NCI-H146 treated with DMSO at 0.1 percent for 48 hours (cell line): ENCODE measurements at regions not wholly inside any gene's neighbourhood (a gene's known extent, or its start where the extent isn't known, plus 50 kb on each side); places are given as distances from the start of the nearest gene placed in this dataset.
"Not testable (repeated sequence)": the region's sequence is repeated elsewhere in the genome, so short reads cannot be mapped to it uniquely, and the experiment has no call there.

Source experiments
- DNase-seq: peaks from one replicate; lab custom pipeline; 2025; ENCODE audit not compliant: unreplicated experiment; lab: John Stamatoyannopoulos, UW

DNA sequence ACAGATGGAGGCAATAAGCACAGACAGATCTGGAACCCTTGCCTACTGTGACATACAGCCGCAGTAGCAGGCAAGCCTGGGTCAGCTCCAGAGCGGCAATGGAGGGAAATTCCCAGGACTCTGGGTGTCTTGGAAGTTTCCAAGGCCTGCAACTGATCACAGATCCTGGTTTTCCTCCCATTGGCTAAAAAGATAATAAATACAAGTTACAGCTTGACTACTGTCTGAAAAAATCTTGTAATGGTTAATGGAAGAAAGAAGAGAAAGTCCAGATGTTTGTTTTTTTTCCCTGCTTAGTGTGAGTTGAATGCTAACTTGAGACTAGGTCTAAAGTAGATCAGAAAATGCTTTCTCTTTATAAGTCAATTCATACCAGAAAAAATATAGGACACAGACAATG, 307.6 kb downstream of the ALDH8A1 start:
- no peak for DNase-seq

- DNase-seq, result peak; percentile 67
These were observed 308.9 kb downstream of the ALDH8A1 start for GRCh38 chr6:134640975-134641429.

GRCh38 chr6:134640229-134640628, 309.7 kb downstream of the ALDH8A1 start:
- DNase-seq, result no peak

GRCh38 chr6:134637847-134638437, 312.0 kb downstream of the ALDH8A1 start:
- DNase-seq, result no peak

DNA sequence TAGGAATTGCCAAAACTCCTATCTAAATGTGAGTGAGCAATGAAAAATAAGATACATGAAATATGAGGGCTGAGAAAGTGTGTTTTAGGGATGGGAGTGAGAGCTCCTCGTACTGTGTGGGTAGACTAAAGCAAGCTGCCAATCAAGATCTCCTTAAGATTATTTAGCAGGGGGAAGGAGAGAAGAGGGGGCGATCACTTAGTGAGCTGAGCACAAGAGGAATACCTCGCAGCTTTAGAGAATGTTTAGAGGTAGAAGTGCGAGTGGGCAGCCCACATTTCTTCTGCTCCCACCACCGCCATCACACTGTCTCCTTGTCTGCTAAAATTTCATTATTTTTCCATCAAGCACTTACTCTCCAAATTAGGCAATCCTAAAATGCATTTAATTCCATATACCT, 312.6 kb downstream of the ALDH8A1 start:
- DNase-seq, result no peak

GRCh38 chr6:134636186-134636799, 313.6 kb downstream of the ALDH8A1 start:
- peak; percentile 24 for DNase-seq

DNA sequence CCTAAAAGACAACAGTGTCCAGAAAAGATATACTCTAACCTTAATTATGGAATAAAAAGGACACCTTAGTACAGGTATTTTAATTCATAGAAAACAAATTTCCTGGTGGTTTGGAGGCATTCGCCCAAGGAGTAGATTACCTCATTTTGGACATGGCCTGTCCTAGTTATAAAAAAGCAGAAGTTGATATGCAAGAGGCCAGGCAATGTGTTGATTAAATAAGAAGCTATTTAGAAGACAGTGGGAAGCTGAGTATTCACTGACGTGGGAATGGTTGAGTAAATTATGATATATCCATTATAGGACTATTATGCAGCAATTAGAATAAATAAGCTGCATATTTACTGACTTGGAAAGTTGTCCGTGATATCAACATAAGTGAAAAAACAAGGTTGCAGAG, 314.9 kb downstream of the ALDH8A1 start:
- no peak for DNase-seq

GRCh38 chr6:134634466-134634865, 315.4 kb downstream of the ALDH8A1 start:
- no peak for DNase-seq

- DNase-seq, result not testable (repeated sequence)
These were observed 315.3 kb upstream of the SGK1 start for GRCh38 chr6:134632982-134633940.

DNA sequence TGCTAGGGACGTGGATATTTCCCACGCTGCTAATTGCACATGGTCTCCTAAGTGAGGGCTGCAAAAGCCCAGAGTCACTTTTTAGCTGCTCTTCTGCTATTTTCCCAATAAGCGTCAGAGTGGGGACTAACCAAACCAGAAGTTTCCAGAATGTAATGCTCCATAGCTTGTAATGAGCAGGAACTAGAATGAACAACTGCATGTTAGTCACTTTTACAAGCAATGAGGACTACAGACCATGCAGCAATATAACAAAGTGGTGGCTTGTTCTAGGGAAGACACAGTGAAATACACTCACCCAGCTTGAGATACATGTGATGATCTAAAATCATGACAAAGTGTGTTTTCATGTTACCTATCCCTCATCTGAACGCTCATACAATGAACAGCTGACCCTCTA, 314.1 kb upstream of the SGK1 start:
- DNase-seq, result no peak

DNA sequence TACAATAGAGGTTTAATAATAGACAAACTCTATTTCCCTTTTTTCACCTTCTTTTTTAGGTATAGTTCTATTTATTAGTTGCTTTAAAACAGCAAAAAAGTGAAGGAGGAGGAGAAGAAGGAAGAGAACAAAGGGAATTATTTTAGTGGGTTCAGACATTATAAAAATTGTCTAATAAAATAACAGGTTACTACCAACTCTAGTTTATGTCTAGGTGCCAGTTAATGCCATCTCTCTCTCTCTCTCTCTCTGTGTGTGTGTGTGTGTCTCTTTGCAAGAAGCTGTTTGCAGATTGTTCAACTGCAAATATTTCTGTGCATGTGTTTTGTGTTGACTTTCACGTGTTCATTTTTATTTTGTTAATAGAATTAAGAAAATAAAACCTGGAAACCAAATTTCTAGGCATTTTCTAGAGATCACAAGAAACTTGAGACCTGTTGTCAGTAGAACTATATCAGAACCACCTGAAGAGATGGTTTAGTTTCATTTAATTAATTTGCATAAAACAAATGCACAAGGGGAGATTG, 313.5 kb upstream of the SGK1 start:
- DNase-seq, result no peak

DNA sequence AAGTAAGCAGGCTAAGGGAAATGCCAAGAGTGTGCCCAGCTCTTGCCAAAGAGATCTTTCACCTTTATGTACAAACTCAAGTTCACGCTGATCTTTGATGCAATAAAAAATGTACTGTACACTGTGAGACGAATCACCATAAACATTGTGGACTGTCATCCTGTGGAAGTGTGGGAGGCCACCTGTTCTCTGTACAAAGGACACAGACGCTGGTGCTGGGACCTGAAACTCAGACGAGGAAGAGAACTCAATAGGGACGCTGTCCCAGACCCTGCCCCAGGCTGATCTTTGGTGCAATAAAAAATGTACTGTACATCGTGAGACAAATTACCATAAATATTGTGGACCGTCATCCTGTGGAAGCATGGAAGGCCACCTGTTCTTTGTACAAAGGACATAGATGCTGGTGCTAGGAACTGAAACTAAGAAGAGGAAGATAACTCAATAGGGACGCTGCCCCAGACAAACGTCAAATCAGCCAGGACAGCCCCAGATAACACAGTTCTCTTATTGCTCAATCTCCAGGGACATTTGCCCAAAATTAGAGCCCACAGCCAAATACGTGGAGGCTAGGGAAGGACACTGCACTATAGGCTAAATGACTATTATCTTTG, 312.7 kb upstream of the SGK1 start:
- DNase-seq, result peak; percentile 46

GRCh38 chr6:134628154-134628553, 310.2 kb upstream of the SGK1 start:
- DNase-seq, result peak; percentile 88

DNA sequence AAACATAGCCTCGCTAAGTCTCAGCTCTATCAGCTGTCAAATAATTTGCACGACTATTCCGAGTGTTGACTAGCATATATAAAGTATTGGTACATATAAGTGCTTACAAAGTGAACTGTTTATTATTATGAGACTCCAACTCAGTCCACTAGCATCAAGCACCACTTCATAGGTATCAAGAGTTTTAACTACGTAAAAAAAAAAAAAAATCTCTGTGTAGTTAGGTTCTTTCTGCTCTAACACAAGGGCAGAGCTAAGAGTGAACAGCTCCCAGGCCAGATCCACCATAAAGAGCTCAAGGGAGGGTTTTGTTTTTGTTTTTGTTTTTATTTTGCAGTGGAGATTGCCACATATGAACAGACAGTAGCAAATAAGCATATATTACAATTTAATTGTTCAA, 309.8 kb upstream of the SGK1 start:
- DNase-seq, result no peak

- DNase-seq, result no peak
These were observed 308.7 kb upstream of the SGK1 start for GRCh38 chr6:134626589-134626988.

DNA sequence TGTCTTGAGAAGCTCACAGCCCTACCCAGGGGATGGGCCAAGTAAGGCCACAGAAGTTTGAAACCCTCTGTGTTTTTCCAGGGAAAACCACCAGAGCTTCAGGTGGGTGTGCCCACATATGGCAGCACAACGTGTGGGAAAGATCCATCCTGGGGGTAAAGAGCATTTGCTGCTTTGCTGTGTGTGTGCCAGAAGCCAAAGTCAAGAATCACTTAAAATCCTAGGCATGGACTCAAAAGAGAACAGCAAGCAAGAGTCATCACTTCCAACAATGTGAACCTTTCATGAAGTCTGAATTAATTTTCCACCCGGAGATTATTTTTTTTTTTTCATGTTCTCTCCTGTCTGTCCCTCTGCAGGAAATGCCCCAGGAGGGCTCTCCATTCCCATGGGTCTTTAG, 308.2 kb upstream of the SGK1 start:
- DNase-seq, result no peak

GRCh38 chr6:134624781-134625180, 306.9 kb upstream of the SGK1 start:
- DNase-seq, result no peak

- DNase-seq, result no peak
These were observed 305.5 kb upstream of the SGK1 start for GRCh38 chr6:134623401-134623800.

GRCh38 chr6:134622382-134623173, 304.7 kb upstream of the SGK1 start:
- DNase-seq, result no peak

- DNase-seq, result no peak
These were observed 303.9 kb upstream of the SGK1 start for GRCh38 chr6:134621858-134622257.
